Stimulated activated CD4-positive, alpha-beta T cell treated with anti-CD3 and anti-CD28 coated beads, Interleukin-1b, Interleukin-23, amount 100 ng/mL, for 48 hours (primary cell): ENCODE measurements at regions not wholly inside any gene's neighbourhood (a gene's known extent, or its start where the extent isn't known, plus 50 kb on each side); places are given as distances from the start of the nearest gene placed in this dataset.
A peak's percentile ranks its signal among the peaks of the same experiment; 100 is the strongest.

ENCODE experiments used
- DNase-seq: peaks from one replicate; pipeline ENCODE4 v3.0.0-alpha.2; 2020

GRCh38 chr4:178448372-178449035 lies 1006.3 kb upstream of the AGA start:
- DNase-seq: no peak

GRCh38 chr4:178450614-178451013 lies 1008.4 kb upstream of the AGA start:
- DNase-seq: no peak

DNA sequence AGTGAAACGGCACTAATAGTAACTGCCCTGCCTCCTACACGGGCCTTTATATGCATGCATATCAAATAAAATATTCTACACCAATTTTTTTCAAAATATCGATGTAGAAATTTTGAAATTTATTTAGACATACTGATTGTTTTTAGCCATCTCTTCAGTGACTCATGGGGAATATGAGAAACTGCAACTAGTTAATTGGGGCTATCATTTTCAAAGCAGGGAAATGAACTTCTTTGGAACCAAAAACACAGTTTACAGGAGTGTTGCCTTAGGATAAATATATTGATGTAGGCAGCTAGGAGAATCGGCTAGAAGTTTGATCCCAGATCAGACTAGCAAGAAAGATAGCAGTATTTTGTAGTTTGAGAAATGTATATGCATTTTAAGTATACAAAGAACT lies 1010.8 kb upstream of the AGA start:
- DNase-seq: no peak

GRCh38 chr4:178457286-178457685 lies 1015.0 kb upstream of the AGA start:
- DNase-seq: no peak

DNA sequence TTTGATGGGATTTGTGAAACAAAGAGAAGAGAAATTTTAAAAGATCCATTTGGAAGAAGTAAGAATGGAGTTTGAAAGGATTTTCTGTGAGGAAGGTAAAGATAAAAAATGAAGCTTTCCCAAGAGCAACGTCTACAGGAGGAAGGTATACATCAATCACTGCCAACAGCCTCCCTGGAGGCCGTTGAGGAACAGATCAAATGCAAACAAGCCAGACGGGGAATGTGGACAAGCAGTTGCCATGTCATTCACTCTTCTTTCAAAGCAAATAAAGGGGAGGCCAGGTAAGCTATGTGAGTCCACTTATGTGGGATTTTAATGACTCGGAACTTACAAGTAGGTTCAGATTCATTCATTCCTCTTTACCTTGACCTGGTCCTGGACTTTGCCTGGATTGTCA lies 1020.5 kb upstream of the AGA start:
- DNase-seq: no peak

- no peak for DNase-seq
Measured at GRCh38 chr4:178463747-178464146, 1021.5 kb upstream of the AGA start.

DNA sequence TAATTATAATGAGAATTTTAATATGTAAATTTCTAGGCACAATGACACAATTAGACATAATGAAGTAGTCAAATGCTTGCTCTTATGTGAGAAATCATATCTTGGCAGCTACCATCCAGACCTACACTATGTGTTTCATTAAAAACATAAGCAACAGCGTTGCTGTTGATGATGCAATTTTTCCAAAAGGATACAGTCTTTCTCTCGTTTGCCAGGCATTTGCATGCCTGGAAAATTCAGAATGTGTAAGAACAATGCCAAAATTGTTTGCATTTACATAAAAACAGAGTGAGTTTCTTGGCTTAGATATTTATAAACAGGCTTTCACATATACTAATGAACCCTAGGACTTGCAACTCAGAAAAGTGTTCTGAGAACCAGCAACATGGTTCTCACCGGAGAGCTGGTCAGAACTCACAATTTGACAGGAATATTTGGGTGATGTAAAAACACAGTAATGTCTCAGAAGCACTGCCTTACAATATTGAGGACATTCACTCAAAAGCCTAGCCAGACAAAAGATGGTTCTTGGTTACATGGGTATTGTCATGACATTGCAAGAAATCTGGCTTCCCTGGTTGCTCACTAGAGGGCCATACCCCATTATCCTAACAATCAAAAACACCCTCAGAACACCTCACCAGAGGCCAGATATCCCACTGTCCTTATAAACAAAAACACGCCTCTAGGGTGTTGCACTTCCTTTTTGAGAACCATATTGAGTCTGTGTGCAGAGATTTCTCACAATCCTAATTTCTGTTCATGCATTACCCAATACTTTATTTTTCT lies 1029.0 kb upstream of the AGA start:
- DNase-seq: no peak

GRCh38 chr4:178471994-178472393 lies 1029.8 kb upstream of the AGA start:
- DNase-seq: no peak

DNA sequence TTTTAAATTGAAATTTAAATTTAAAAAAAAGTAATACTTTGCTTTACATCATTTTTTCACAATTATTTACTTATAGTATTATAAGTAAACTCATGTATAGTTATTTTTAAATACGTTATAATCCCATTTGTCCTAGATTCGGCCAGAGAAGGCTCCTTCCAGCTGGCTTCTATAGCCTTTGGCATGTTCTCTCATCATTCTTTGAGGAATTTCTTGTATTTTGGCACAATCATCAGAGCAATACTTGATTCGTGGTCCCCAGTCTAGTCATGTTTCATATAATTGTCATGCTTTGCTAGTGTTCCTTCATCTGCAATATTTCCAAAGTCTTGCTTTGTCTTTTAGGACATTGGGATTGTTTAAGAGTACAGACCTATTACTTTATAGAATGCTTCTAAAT lies 1037.9 kb upstream of the AGA start:
- DNase-seq: no peak

DNA sequence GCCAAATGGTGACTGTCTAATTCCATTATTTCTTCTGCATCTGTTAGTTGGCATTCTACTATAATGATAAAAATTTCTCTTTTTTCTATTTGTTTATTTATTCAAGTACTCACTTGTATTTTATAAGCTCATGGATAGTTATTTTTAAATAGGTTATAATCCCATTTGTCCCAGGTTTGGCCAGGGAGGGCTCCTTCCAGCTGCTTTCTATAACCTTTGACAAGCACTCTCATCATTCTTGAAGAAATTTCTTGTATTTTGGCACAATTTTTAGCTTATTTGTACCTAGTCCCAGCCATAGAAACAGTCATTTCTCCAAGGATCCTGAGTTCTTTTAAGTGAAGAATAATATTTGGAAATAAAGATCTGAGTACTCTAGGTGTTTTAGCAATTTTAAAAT lies 1038.6 kb upstream of the AGA start:
- DNase-seq: no peak

DNA sequence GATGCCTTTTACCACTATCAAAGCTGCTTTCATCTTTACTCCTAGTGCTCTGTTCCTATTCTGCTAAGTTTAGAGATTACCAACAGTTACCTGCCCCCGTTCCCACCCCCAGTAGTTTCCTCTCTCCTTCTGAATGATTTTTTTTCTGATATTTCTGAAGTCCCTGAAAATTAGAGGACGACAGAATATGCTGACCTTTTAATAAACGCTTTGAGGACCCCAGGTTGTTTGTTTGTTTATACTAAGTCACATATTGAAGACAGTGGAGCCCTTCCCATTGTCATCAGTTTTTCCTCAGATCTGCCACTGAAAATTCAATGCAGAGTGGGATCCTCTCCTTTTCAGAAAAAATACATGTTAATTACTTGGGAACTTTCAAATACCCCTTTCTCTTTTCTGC lies 1039.3 kb upstream of the AGA start:
- DNase-seq: no peak

- DNase-seq: no peak
Measured at GRCh38 chr4:178523038-178523437, 1080.8 kb upstream of the AGA start.

DNA sequence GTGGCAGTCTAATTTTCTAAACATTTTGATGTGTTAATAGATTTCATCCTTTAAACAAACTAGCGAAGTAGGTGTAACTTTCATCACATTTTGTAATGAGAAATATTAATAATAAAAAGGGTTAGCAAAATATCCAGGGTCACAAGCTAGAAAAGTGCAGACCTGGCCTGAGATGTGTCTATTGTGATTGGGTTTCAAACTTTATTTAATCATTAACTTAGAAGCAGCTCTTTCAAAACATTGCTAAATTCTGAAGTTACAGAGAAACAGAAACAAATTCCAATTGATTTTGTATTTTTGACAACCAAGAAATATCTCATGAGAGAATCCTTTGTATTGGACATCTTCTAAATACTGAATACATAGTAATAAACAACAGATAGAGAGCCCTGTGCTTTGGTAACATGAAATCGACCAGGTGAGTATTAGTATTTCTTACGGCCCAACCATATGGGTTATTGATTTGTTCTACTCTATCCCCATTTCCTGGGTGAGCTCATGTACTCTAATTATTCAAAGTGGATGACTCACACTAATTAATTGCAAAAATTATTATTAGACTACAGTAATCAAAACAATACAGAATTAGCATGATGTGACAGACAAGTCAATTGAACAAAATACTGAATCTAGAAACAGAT lies 1093.8 kb upstream of the AGA start:
- DNase-seq: no peak

DNA sequence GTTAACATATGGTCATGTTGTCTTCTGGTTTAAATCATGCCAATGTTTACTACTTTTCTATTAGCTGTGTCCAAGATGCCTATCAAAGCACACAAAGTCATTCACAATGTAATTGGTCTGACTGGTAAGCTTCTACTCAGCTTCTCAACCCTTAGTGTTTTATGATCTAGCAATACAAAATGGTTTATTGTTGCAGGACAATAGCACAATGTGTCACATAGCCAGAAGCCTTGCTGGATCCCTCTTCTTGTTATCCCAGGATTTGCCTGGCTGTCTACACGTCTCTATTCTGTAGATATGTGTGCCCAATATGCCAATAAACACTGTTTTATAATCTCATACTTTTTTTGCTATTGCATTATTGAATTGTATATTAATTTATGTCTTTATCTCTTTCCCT lies 1111.0 kb upstream of the AGA start:
- DNase-seq: no peak

GRCh38 chr4:178554352-178554751 lies 1112.1 kb upstream of the AGA start:
- no peak for DNase-seq

GRCh38 chr4:178556796-178557195 lies 1114.6 kb upstream of the AGA start:
- DNase-seq: no peak

GRCh38 chr4:178577933-178578332 lies 1135.7 kb upstream of the AGA start:
- DNase-seq: no peak

- no peak for DNase-seq
Measured at GRCh38 chr4:178595500-178596138, 1153.4 kb upstream of the AGA start.

DNA sequence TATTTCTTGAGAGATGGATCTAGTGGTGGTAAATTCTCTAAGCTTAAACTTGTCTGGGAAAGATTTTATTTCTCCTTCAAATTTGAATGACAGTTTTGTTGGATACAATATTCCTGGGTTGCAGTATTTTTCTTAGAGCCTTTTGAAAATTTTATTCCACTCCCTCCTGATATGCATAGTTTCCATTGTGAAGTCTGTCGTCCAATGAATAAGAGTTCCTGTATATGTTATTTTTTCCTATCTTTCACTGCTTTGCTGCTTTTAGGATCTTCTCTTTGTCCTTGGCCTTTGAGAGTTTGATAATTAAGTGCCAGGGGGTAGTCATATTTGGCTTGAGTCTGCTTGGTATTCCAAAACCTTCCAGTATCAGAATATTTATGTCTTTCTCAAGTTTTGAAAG lies 1156.4 kb upstream of the AGA start:
- no peak for DNase-seq

DNA sequence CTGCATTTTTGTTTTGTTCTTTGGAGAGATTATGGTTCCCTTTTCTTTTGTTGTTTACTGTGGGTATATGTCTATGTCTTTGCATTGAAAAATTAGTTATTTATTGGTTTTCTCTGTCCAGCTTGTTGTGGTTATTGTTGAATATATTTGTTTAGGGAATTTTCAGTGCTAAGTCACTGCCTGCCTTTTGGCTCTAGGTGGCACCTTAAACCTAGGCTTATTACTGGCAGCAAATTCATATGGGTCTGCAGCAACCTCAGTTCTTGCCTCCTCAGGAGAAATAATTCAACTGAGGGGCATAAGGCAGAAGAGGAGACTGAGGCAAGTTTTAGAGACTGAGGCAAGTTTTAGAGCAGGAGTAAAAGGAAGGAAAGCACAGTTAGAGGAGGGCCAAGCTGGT lies 1157.3 kb upstream of the AGA start:
- no peak for DNase-seq

GRCh38 chr4:178602833-178603232 lies 1160.6 kb upstream of the AGA start:
- no peak for DNase-seq

DNA sequence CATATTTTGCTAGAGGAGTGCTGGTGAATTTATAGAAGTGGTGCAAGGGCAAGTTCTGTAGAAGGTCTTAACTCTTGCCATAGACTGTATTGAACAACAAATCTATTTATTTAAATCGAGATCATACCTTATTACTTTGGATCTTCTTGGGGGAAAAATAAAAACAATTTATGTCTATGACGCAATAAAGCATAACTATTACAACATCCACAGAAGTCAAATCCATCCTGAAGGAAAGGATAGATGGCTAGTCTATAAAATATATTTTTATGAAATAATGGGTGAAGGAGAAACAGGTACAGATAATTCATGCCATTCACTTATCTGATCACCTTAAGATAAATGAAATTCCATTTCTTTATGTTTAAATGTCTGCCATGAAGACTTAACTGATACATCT lies 1168.8 kb upstream of the AGA start:
- DNase-seq: no peak

DNA sequence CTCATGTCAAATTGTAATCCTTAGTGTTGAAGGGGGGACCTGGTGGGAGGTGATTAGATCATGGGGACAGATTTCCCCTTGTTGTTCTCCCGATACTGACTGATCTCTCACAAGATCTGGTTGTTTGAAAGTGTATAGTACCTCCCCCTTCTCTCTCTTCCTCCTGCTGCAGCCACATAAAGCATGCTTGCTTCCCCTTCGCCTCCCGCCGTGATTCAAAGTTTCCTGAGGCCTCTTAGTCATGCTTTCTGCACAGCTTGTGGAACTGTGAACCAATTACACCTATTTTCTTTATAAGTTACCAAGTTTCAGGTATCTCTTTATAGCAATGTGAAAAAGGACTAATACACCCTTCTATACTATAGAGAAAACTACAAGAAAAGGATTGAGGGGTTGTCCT lies 1170.5 kb upstream of the AGA start:
- DNase-seq: peak; percentile 1

GRCh38 chr4:178632415-178632814 lies 1190.2 kb upstream of the AGA start:
- no peak for DNase-seq
